GM10847 (cell line): ENCODE measurements at regions not wholly inside any gene's neighbourhood (a gene's known extent, or its start where the extent isn't known, plus 50 kb on each side); places are given as distances from the start of the nearest gene placed in this dataset.

Source experiments
- POLR2A ChIP-seq: IDR thresholded peaks from 2 replicates; pipeline ENCODE4 v1.6.1; 2011; ENCODE audit not compliant: insufficient read length; ENCODE audit errors: extremely low read depth

- TF ChIP-seq POLR2A, result no peak
Measured at GRCh38 chr3:168386301-168386700, 290.6 kb upstream of the GOLIM4 start.

- no peak for TF ChIP-seq POLR2A
Measured at GRCh38 chr3:168384990-168385389, 289.3 kb upstream of the GOLIM4 start.

GRCh38 chr3:168383573-168383972, 287.8 kb upstream of the GOLIM4 start:
- no peak for TF ChIP-seq POLR2A

GRCh38 chr3:168371846-168372245, 276.1 kb upstream of the GOLIM4 start:
- TF ChIP-seq POLR2A, result no peak

- no peak for TF ChIP-seq POLR2A
Measured at GRCh38 chr3:168364967-168365366, 269.2 kb upstream of the GOLIM4 start.

- TF ChIP-seq POLR2A, result no peak
Measured at GRCh38 chr3:168362661-168363247, 267.0 kb upstream of the GOLIM4 start.

- TF ChIP-seq POLR2A, result no peak
Measured at GRCh38 chr3:168362156-168362555, 266.4 kb upstream of the GOLIM4 start.

GRCh38 chr3:168360993-168361392, 265.3 kb upstream of the GOLIM4 start:
- no peak for TF ChIP-seq POLR2A

- TF ChIP-seq POLR2A, result no peak
Measured at GRCh38 chr3:168342946-168343850, 247.5 kb upstream of the GOLIM4 start.

GRCh38 chr3:168341956-168342936, 246.5 kb upstream of the GOLIM4 start:
- no peak for TF ChIP-seq POLR2A

- TF ChIP-seq POLR2A, result no peak
Measured at GRCh38 chr3:168341192-168341815, 245.6 kb upstream of the GOLIM4 start.

GRCh38 chr3:168338161-168338560, 242.4 kb upstream of the GOLIM4 start:
- no peak for TF ChIP-seq POLR2A

- TF ChIP-seq POLR2A, result no peak
Measured at GRCh38 chr3:168336276-168336675, 240.6 kb upstream of the GOLIM4 start.

- no peak for TF ChIP-seq POLR2A
Measured at GRCh38 chr3:168333410-168333935, 237.7 kb upstream of the GOLIM4 start.

- TF ChIP-seq POLR2A, result no peak
Measured at GRCh38 chr3:168331756-168332155, 236.0 kb upstream of the GOLIM4 start.
